ENCODE measurements at regions not wholly inside any gene's neighbourhood (a gene's known extent, or its start where the extent isn't known, plus 50 kb on each side); places are given as distances from the start of the nearest gene placed in this dataset.
"Not testable (repeated sequence)": the region's sequence is repeated elsewhere in the genome, so short reads cannot be mapped to it uniquely, and the experiment has no call there.

GRCh38 chr5:124612023-124612422 lies 134.4 kb downstream of the ZNF608 start (continued):
- TF ChIP-seq ATF3 (CRISPR knock-in tag; IDR thresholded peaks at IDR 0.05) (no peak), FLYWCH1 (CRISPR knock-in tag; IDR thresholded peaks at IDR 0.05) (no peak), ZNF800 (CRISPR knock-in tag; IDR thresholded peaks at IDR 0.05) (no peak)

DNA sequence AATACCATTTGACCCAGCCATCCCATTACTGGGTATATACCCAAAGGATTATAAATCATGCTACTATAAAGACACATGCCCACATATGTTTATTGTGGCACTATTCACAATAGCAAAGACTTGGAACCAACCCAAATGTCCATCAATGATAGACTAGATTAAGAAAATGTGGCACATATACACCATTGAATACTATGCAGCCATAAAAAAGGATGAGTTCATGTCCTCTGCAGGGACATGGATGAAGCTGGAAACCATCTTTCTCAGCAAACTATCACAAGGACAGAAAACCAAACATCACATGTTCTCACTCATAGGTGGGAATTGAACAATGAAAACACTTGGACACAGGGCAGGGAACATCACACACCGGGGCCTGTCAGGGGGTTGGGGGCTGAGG lies 135.2 kb downstream of the ZNF608 start:
- FAIRE-seq: not testable (repeated sequence)

GRCh38 chr5:124609685-124610084 lies 136.8 kb downstream of the ZNF608 start:
- H4K20me1 ChIP-seq (ENCODE audit: insufficient read depth, low read length); H3K27me3 ChIP-seq (ENCODE audit: control insufficient read depth in 1 of 2, insufficient read depth in 2 of 2, low read length in 2 of 2); DNase-seq (ENCODE audit: low spot score); ATAC-seq; H3K79me2 ChIP-seq (ENCODE audit: insufficient read depth, low read length); H3K4me2 ChIP-seq (ENCODE audit: low read depth, low read length); POLR2A ChIA-PET; CTCF ChIA-PET (ENCODE audit: low intra/inter-chr PET ratio, low total read pairs); H3K4me3 ChIP-seq (replicated peaks in 1 of 3; ENCODE audit: insufficient read depth in 1 of 3, low read depth in 2 of 3, low read length in 3 of 3); H3K9ac ChIP-seq (ENCODE audit: insufficient read depth, low read depth, low read length); intact Hi-C loops (cut with micrococcal nuclease; ENCODE audit: unreplicated experiment); FAIRE-seq; H3K9me3 ChIP-seq (ENCODE audit: low read length); BruUV-seq (replicated peaks); in situ Hi-C loops (cut with HindIII; ENCODE audit: extremely low pct_ligation_motif_present, low pct_unique_long_range_greater_than_20kb); H3K36me3 ChIP-seq (replicated peaks in 1 of 2; ENCODE audit: control insufficient read depth in 1 of 2, insufficient read depth in 2 of 2, low read length in 2 of 2); H3K27ac ChIP-seq (ENCODE audit: extremely low read length, insufficient read depth, low read length); H2AFZ ChIP-seq (ENCODE audit: low read length): not testable (repeated sequence)
- WGBS (ENCODE audit: low lambda C conversion rate): 94% methylated on average over 1 of the region's 1 CpG
- peaks cover 20% of the 10 kb centered on the region for H3K4me1 ChIP-seq (ENCODE audit: insufficient read depth, low read length)

More for the DNA sequence above, 135.2 kb downstream of the ZNF608 start:
- H4K20me1 ChIP-seq (ENCODE audit: insufficient read depth, low read length); H3K27me3 ChIP-seq (ENCODE audit: control insufficient read depth in 1 of 2, insufficient read depth in 2 of 2, low read length in 2 of 2); H3K9ac ChIP-seq (ENCODE audit: insufficient read depth, low read depth, low read length); H3K36me3 ChIP-seq (replicated peaks in 1 of 2; ENCODE audit: control insufficient read depth in 1 of 2, insufficient read depth in 2 of 2, low read length in 2 of 2); H3K4me2 ChIP-seq (ENCODE audit: low read depth, low read length); H3K4me3 ChIP-seq (replicated peaks in 1 of 3; ENCODE audit: insufficient read depth in 1 of 3, low read depth in 2 of 3, low read length in 3 of 3); H3K9me3 ChIP-seq (ENCODE audit: low read length); intact Hi-C loops (cut with micrococcal nuclease; ENCODE audit: unreplicated experiment); CTCF ChIA-PET (ENCODE audit: low intra/inter-chr PET ratio, low total read pairs); POLR2A ChIA-PET; H3K79me2 ChIP-seq (ENCODE audit: insufficient read depth, low read length); DNase-seq (ENCODE audit: low spot score); H2AFZ ChIP-seq (ENCODE audit: low read length); H3K27ac ChIP-seq (ENCODE audit: extremely low read length, insufficient read depth, low read length); ATAC-seq; in situ Hi-C loops (cut with HindIII; ENCODE audit: extremely low pct_ligation_motif_present, low pct_unique_long_range_greater_than_20kb); BruUV-seq (replicated peaks); H3K4me1 ChIP-seq (ENCODE audit: insufficient read depth, low read length): not testable (repeated sequence)
- WGBS (ENCODE audit: low lambda C conversion rate): 100% methylated on average over 1 of the region's 1 CpG
